ENCODE measurements at regions not wholly inside any gene's neighbourhood (a gene's known extent, or its start where the extent isn't known, plus 50 kb on each side); places are given as distances from the start of the nearest gene placed in this dataset.

- TF ChIP-seq E2F8 (IDR thresholded peaks at IDR 0.05; ENCODE audit: low read depth, partially characterized antibody) (no peak), NRF1 (conservative IDR thresholded peaks at IDR 0.05 in 1 of 2, IDR thresholded peaks at IDR 0.05 in 1 of 2) (peak; percentile 33 to 53), MAFF (IDR thresholded peaks at IDR 0.05; ENCODE audit: low read length) (no peak; the same call in 1 of the 2 replicates), HDAC8 (tag; IDR thresholded peaks at IDR 0.05) (no peak), BHLHE40 (IDR thresholded peaks at IDR 0.05; ENCODE audit: low read length) (peak; percentile 90), CLOCK (CRISPR knock-in tag; IDR thresholded peaks at IDR 0.05; ENCODE audit: borderline replicate concordance) (no peak), HNRNPLL (IDR thresholded peaks at IDR 0.05; ENCODE audit: low read depth, low read length, poor library complexity, severe bottlenecking) (no peak), MAZ (CRISPR knock-in tag; conservative IDR thresholded peaks at IDR 0.05 in 1 of 2, IDR thresholded peaks at IDR 0.05 in 1 of 2) (peak in 1 of 2 experiments; percentile 74; a peak in 1 of 4 replicates), PKNOX1 (IDR thresholded peaks at IDR 0.05) (peak; percentile 84), KLF13 (tag; IDR thresholded peaks at IDR 0.05; ENCODE audit: borderline replicate concordance, low read depth) (no peak), NFE2 (IDR thresholded peaks at IDR 0.05; ENCODE audit: low read depth) (peak; percentile 92), SIRT6 (IDR thresholded peaks at IDR 0.05; ENCODE audit: low read depth, low read length) (no peak), HNRNPUL1 (IDR thresholded peaks at IDR 0.05; ENCODE audit: low read length) (no peak), ATF3 (IDR thresholded peaks at IDR 0.05) (peak; percentile 71), ATF3 (CRISPR knock-in tag; conservative IDR thresholded peaks at IDR 0.05) (0 out of 2 replicates have a peak, but pooled peaks have one; percentile 35), FOXA3 (CRISPR knock-in tag; conservative IDR thresholded peaks at IDR 0.05 in 1 of 2, IDR thresholded peaks at IDR 0.05 in 1 of 2) (0 out of 4 replicates have a peak, but pooled peaks of 1 of the 2 experiments have one; percentile 24), SIN3A (IDR thresholded peaks at IDR 0.05; ENCODE audit: borderline replicate concordance in 2 of 2, control insufficient read depth in 1 of 2, low read depth in 2 of 2, low read length in 2 of 2) (peak in 1 of 2 experiments; percentile 42; a peak in 1 of 4 replicates), FOXP1 (CRISPR knock-in tag; IDR thresholded peaks at IDR 0.05) (peak; percentile 63; the same call in 1 of the 2 replicates)
Measured at GRCh38 chr10:98323221-98324164, 55.5 kb upstream of the LOXL4 start (continued).
